Thyroid gland (tissue), 4 donors: ENCODE measurements at regions not wholly inside any gene's neighbourhood (a gene's known extent, or its start where the extent isn't known, plus 50 kb on each side); places are given as distances from the start of the nearest gene placed in this dataset.

Experiments
- DNase-seq, 2 donors: peaks; one replicate each; pipeline ENCODE4 v3.0.0-alpha.2; 2019
- H3K27ac ChIP-seq, 3 donors: fragments of 200-600 bp; sonication (generic); 1 replicate in 2 of 3; 2 replicates in 1 of 3; pipeline ENCODE4 v1.5.1; 2016 to 2019; ENCODE audit warnings: mild to moderate bottlenecking in 1 of 3, moderate library complexity in 1 of 3
- H3K27me3 ChIP-seq: fragments of 200-600 bp; sonication (generic); one replicate; pipeline ENCODE4 v1.5.1; 2019
- H3K36me3 ChIP-seq, 2 donors: fragments of 200-600 bp; sonication (generic); one replicate each; pipeline ENCODE4 v1.5.1; 2016 to 2019
- H3K4me1 ChIP-seq, 2 donors: fragments of 200-600 bp; sonication (generic); one replicate each; pipeline ENCODE4 v1.5.1; 2017 to 2019
- H3K4me3 ChIP-seq, 3 donors: fragments of 200-600 bp; sonication (generic); replicated peaks in 1 of 3; 1 replicate in 2 of 3; 2 replicates in 1 of 3; pipeline ENCODE4 v1.5.1; 2016; ENCODE audit warnings: mild to moderate bottlenecking in 1 of 3
- H3K9me3 ChIP-seq: fragments of 200-600 bp; sonication (generic); one replicate; pipeline ENCODE4 v1.5.1; 2017
- CTCF ChIP-seq, 6 experiments: fragments of 200-600 bp in 3 of 6; fragments of 450-650 bp in 3 of 6; sonication (generic) in 3 of 6; IDR thresholded peaks; one replicate each; pipeline ENCODE4 v1.5.1; 2016 to 2019; ENCODE audit warnings: antibody characterized with exemption in 6 of 6, mild to moderate bottlenecking in 2 of 6, inconsistent platforms in 1 of 6, moderate library complexity in 1 of 6
- POLR2A ChIP-seq, 2 donors: fragments of 450-650 bp; IDR thresholded peaks; one replicate each; pipeline ENCODE4 v1.6.1; 2017; ENCODE audit warnings: antibody characterized with exemption in 2 of 2, mild to moderate bottlenecking in 2 of 2, moderate library complexity in 1 of 2
- WGBS, 2 donors: methylation state at CpG; one replicate each; pipeline ENCODE4 v1.1.5; 2017; 5-methylcytosine and 5-hydroxymethylcytosine counted together
- intact Hi-C: fragments of 100-400 bp; cut with DNase I; formaldehyde crosslinking; loops from one replicate; pipeline ENCODE4 v1.15.1; 2023

- 59 to 74% methylated on average over 3 of the region's 3 CpGs for WGBS, 2 donors
- Histone ChIP-seq H3K4me1 (no peaks in the 10 kb centered on the region), H3K36me3 (no peaks in the 10 kb centered on the region), H3K4me3 (no peak overlapping the region), H3K27ac (no peak overlapping the region), H3K27me3 (no peaks in the 10 kb centered on the region), H3K9me3 (no peaks in the 10 kb centered on the region)
- intact Hi-C loops, result no loop called here
- DNase-seq, result no peak
- TF ChIP-seq POLR2A (IDR thresholded peaks at IDR 0.05), result no peak
- no peak for TF ChIP-seq CTCF (IDR thresholded peaks at IDR 0.05)
Measured at GRCh38 chr9:117574099-117574498, 130.1 kb upstream of the TLR4 start.

- 50 to 51% methylated on average over 1 of the region's 1 CpG for WGBS, 2 donors
- H3K9me3 ChIP-seq, result no peaks in the 10 kb centered on the region
- no peaks in the 10 kb centered on the region for H3K4me1 ChIP-seq
- intact Hi-C loops, result no loop called here
- H3K36me3 ChIP-seq, result no peaks in the 10 kb centered on the region
- no peak for DNase-seq
- H3K27ac ChIP-seq, result no peak overlapping the region
- H3K27me3 ChIP-seq, result no peaks in the 10 kb centered on the region
- no peak overlapping the region for H3K4me3 ChIP-seq
- TF ChIP-seq CTCF (IDR thresholded peaks at IDR 0.05) (no peak), POLR2A (IDR thresholded peaks at IDR 0.05) (no peak)
Measured at GRCh38 chr9:117564839-117565238, 139.4 kb upstream of the TLR4 start.

GRCh38 chr9:117561761-117562160 lies 142.4 kb upstream of the TLR4 start:
- TF ChIP-seq POLR2A (IDR thresholded peaks at IDR 0.05) (no peak), CTCF (IDR thresholded peaks at IDR 0.05) (no peak)
- intact Hi-C loops, result no loop called here
- Histone ChIP-seq H3K9me3 (no peaks in the 10 kb centered on the region), H3K36me3 (no peaks in the 10 kb centered on the region), H3K27ac (no peak overlapping the region), H3K4me1 (no peaks in the 10 kb centered on the region), H3K27me3 (no peaks in the 10 kb centered on the region), H3K4me3 (no peak overlapping the region)
- no peak for DNase-seq
- WGBS, 2 donors, result 45 to 52% methylated on average over 2 of the region's 2 CpGs

- WGBS, 2 donors, result 63 to 72% methylated on average over 5 of the region's 5 CpGs
- DNase-seq, result peak; percentile 36 to 48
- no peaks in the 10 kb centered on the region for H3K4me1 ChIP-seq
- TF ChIP-seq CTCF (IDR thresholded peaks at IDR 0.05) (peak in 3 of 6 experiments; percentile 7 to 39 (median 8)), POLR2A (IDR thresholded peaks at IDR 0.05) (no peak)
- H3K4me3 ChIP-seq, result no peak overlapping the region
- intact Hi-C loops, result no loop called here
- H3K9me3 ChIP-seq, result no peaks in the 10 kb centered on the region
- H3K36me3 ChIP-seq, result no peaks in the 10 kb centered on the region
- no peak overlapping the region for H3K27ac ChIP-seq
- no peaks in the 10 kb centered on the region for H3K27me3 ChIP-seq
Measured at GRCh38 chr9:117555964-117556629, 141.2 kb upstream of the ASTN2 start.

GRCh38 chr9:117552811-117553210 lies 138.0 kb upstream of the ASTN2 start:
- no peak for DNase-seq
- no peaks in the 10 kb centered on the region for H3K9me3 ChIP-seq
- H3K36me3 ChIP-seq, result no peaks in the 10 kb centered on the region
- no peak for TF ChIP-seq POLR2A (IDR thresholded peaks at IDR 0.05)
- no peak for TF ChIP-seq CTCF (IDR thresholded peaks at IDR 0.05)
- 71 to 84% methylated on average over 2 of the region's 2 CpGs for WGBS, 2 donors
- no peaks in the 10 kb centered on the region for H3K4me1 ChIP-seq
- intact Hi-C loops, result no loop called here
- H3K27me3 ChIP-seq, result no peaks in the 10 kb centered on the region
- no peak overlapping the region for H3K27ac ChIP-seq
- H3K4me3 ChIP-seq, result no peak overlapping the region
